Cardiac muscle cell (in vitro differentiated cells and primary cell): ENCODE measurements at regions not wholly inside any gene's neighbourhood (a gene's known extent, or its start where the extent isn't known, plus 50 kb on each side); places are given as distances from the start of the nearest gene placed in this dataset.

Experiments used
- DNase-seq, 2 donors: peaks; one replicate each; pipeline versions ENCODE4 v3.0.0 to v3.0.0-alpha.2; 2010 to 2017; ENCODE audit warnings: low read depth in 1 of 2, low spot score in 1 of 2
- H3K27ac ChIP-seq: fragments of 200-600 bp; sonication (generic); 2 replicates; pipeline ENCODE4 v1.5.1; 2016
- H3K27me3 ChIP-seq: fragments of 200-600 bp; sonication (generic); 2 replicates; pipeline ENCODE4 v1.6.0; 2016; ENCODE audit warnings: control low read depth
- H3K36me3 ChIP-seq: fragments of 200-600 bp; sonication (generic); 2 replicates; pipeline ENCODE4 v1.5.1; 2016; ENCODE audit warnings: control low read depth
- H3K4me1 ChIP-seq: fragments of 200-600 bp; sonication (generic); 2 replicates; pipeline ENCODE4 v1.8.1; 2017; ENCODE audit warnings: low read depth, mild to moderate bottlenecking, mixed run types
- H3K4me3 ChIP-seq: fragments of 200-600 bp; sonication (generic); 2 replicates; pipeline ENCODE4 v1.5.1; 2016; ENCODE audit warnings: mild to moderate bottlenecking
- H3K9me3 ChIP-seq: fragments of 200-600 bp; sonication (generic); 2 replicates; pipeline ENCODE4 v1.5.1; 2017; ENCODE audit warnings: low read depth, mild to moderate bottlenecking, control low read depth
- TF ChIP-seq, protein P1 (sequence below): IDR thresholded peaks from 2 replicates; pipeline ENCODE4 v1.5.1; 2012; ENCODE audit warnings: low read depth, mild to moderate bottlenecking, low read length

DNA sequence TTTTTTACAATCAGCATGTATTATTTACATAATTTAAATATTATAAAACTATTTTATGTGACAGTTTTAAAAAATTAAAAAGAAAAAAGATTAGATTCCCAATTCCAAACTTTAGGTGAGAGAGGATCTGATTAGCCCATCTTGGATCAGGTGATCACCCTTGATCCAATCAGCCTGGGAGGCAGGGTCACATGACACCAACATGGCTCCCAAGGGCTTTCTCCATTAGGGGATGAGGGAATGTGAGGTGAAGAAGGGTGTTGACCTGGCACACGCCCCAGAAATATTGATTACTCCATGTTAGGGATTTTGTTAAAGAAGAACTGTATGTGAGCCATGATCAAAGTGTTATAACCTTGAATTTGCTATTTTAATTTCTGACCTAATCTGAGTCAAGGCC is 225.4 kb downstream of the RBM19 start:
- DNase-seq, result no peak
- no peaks in the 10 kb centered on the region for H3K36me3 ChIP-seq
- TF ChIP-seq, protein P1, sequence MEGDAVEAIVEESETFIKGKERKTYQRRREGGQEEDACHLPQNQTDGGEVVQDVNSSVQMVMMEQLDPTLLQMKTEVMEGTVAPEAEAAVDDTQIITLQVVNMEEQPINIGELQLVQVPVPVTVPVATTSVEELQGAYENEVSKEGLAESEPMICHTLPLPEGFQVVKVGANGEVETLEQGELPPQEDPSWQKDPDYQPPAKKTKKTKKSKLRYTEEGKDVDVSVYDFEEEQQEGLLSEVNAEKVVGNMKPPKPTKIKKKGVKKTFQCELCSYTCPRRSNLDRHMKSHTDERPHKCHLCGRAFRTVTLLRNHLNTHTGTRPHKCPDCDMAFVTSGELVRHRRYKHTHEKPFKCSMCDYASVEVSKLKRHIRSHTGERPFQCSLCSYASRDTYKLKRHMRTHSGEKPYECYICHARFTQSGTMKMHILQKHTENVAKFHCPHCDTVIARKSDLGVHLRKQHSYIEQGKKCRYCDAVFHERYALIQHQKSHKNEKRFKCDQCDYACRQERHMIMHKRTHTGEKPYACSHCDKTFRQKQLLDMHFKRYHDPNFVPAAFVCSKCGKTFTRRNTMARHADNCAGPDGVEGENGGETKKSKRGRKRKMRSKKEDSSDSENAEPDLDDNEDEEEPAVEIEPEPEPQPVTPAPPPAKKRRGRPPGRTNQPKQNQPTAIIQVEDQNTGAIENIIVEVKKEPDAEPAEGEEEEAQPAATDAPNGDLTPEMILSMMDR, result no peak
- H3K27me3 ChIP-seq, result peaks cover 16% of the 10 kb centered on the region
- H3K4me3 ChIP-seq, result no peak overlapping the region
- H3K27ac ChIP-seq, result no peak overlapping the region
- no peaks in the 10 kb centered on the region for H3K4me1 ChIP-seq
- H3K9me3 ChIP-seq, result no peaks in the 10 kb centered on the region

DNA sequence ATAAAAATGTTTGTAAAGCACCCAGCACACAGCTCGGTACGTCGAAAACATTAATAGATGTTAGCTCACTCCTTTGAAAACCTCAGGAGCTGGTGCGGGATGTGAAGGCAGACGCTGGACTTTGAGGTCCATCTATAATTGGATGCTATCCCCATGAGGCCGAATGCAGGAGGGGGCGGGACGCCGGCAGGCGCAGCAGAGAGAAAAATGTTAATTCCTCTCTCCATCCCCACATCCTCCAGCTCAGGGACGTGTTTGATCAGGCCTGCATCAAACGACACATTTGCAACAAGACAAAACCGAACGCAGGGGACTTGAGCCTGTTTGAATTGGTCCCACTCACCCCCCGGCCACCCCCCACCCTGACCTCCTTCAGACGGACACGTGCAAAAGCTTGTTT is 231.0 kb downstream of the RBM19 start:
- no peak for DNase-seq
- TF ChIP-seq, protein P1, result no peak
- no peak overlapping the region for H3K27ac ChIP-seq

DNA sequence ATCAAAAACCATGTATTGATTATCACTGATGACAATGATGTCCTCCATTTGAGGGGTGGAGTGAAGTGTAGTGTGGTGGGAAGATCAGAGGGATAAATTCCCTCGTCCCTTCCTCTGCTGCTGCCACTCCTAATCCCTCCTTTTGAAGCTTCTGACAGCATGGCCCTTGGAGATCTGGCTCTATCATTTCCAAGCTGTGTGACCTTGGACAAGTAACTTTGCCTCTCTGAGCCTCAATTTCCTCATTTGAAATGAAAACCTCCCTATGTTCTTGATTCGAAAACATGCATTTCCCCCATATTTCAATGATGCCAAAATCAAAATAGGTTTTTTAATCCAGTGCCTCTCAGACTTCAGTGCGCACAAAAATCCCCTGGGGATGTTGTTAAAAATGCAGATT is 231.6 kb downstream of the RBM19 start:
- Histone ChIP-seq H3K27ac (no peak overlapping the region), H3K27me3 (peaks cover 39% of the 10 kb centered on the region), H3K9me3 (no peaks in the 10 kb centered on the region), H3K4me1 (no peaks in the 10 kb centered on the region), H3K4me3 (no peak overlapping the region), H3K36me3 (no peaks in the 10 kb centered on the region)
- TF ChIP-seq, protein P1, result no peak
- DNase-seq, result no peak

More for the DNA sequence above, 231.0 kb downstream of the RBM19 start:
- Histone ChIP-seq H3K27me3 (peaks cover 33% of the 10 kb centered on the region), H3K9me3 (no peaks in the 10 kb centered on the region), H3K4me1 (no peaks in the 10 kb centered on the region), H3K36me3 (no peaks in the 10 kb centered on the region), H3K4me3 (no peak overlapping the region)

DNA sequence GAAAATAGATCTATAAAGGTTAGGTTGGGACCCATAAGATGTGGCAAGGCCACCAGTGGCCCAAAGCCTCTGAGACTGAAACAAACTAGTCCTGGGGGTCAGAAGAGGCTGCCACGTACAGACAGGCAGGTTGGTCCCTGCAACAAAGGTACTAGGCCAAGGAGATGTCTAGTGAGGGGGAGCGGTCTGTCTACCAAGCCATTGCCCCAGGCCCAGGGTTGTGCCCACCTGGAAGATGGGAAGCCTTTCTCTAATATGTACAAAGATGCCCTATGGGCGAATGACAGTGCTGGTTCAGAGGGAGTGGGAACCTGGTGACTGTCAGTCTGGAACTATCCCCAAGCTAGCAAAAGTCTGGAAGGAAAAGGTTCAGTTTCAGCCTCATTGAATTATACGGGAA is 233.2 kb downstream of the RBM19 start:
- TF ChIP-seq, protein P1, result no peak
- Histone ChIP-seq H3K9me3 (no peaks in the 10 kb centered on the region), H3K27ac (no peak overlapping the region), H3K27me3 (peaks cover 45% of the 10 kb centered on the region), H3K4me1 (no peaks in the 10 kb centered on the region), H3K4me3 (no peak overlapping the region), H3K36me3 (no peaks in the 10 kb centered on the region)
- no peak for DNase-seq

DNA sequence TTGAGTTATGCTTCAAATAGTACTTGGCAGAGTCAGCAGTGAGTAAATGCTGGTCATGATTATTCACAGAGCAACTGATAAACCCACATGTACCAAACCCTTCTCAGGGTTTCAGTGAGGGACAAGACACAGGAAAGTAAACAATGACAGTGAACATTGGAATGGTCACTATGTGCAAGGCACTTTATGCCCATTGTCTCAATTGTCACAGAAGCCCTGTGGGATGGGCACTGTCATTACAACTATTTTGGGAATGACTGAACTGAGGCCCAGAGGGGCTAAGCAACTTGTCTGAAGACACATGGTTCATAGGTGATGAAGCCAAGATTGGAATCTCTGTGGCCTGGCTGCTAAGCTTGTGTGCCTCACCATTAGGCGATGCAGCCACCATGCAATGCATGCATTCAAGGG is 238.5 kb downstream of the RBM19 start:
- TF ChIP-seq, protein P1, result no peak
- DNase-seq, result no peak
- Histone ChIP-seq H3K4me1 (no peaks in the 10 kb centered on the region), H3K27ac (no peak overlapping the region), H3K27me3 (peaks cover 33% of the 10 kb centered on the region), H3K9me3 (no peaks in the 10 kb centered on the region), H3K4me3 (no peak overlapping the region), H3K36me3 (no peaks in the 10 kb centered on the region)

DNA sequence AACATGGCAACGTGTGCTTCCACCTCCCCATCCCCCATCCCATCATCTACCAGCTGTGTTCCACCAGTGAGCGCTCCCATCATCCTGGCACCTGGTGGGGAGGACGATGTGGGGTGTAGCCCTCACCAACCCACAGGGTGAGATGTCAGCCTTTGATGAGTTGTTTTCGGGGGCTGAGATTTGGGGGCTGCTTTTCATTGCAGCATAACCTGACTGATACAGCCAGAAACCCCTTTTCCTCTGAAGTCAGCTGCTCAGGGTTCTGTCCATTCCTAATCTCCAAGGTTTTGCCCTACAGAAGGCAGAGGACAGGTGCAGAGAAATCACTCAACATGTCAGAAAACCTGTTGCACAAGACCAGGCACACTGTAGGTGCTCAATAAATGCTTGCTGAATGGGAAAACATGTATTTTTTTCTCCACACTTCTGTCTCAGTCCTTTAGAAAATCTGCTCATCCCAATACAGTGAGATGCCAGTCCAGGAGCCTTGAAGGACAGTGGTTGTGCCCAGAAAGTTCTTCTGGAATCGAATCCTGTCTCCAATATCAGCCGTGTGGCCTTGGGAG is 239.8 kb downstream of the RBM19 start:
- no peak overlapping the region for H3K4me3 ChIP-seq

More for the DNA sequence above, 239.8 kb downstream of the RBM19 start:
- Histone ChIP-seq H3K9me3 (no peaks in the 10 kb centered on the region), H3K4me1 (no peaks in the 10 kb centered on the region), H3K27me3 (peaks cover 30% of the 10 kb centered on the region), H3K27ac (no peak overlapping the region), H3K36me3 (no peaks in the 10 kb centered on the region)
- DNase-seq, result no peak
- TF ChIP-seq, protein P1, result no peak
